Natural killer cell (primary cell): ENCODE measurements at regions not wholly inside any gene's neighbourhood (a gene's known extent, or its start where the extent isn't known, plus 50 kb on each side); places are given as distances from the start of the nearest gene placed in this dataset.

Experiments
- ATAC-seq, 3 donors: fragments of 150-1000 bp in 2 of 3; fragments of 200-7000 bp in 1 of 3; cut with Tn5 transposase; 1 replicate in 1 of 3; 2 replicates in 2 of 3; pipeline ENCODE4 v1.10.0; 2021; ENCODE audit warnings: mild to moderate bottlenecking in 2 of 3, moderate library complexity in 2 of 3
- DNase-seq, 2 donors: peaks; one replicate each; pipeline versions ENCODE4 v3.0.0 to v3.0.0-alpha.2; 2013 to 2021; ENCODE audit warnings: mixed read lengths in 1 of 2
- H3K27ac ChIP-seq: one replicate; pipeline ENCODE4 v1.5.1; 2013; ENCODE audit warnings: mild to moderate bottlenecking, low read length
- H3K27me3 ChIP-seq: one replicate; pipeline ENCODE4 v1.6.1; 2013; ENCODE audit warnings: low read length; ENCODE audit not compliant: control insufficient read depth, insufficient read depth
- H3K36me3 ChIP-seq: one replicate; pipeline ENCODE4 v1.6.1; 2013; ENCODE audit warnings: low read length; ENCODE audit not compliant: control insufficient read depth, insufficient read depth
- H3K4me1 ChIP-seq: one replicate; pipeline ENCODE4 v1.6.1; 2013; ENCODE audit warnings: low read length; ENCODE audit not compliant: control insufficient read depth, insufficient read depth
- H3K4me3 ChIP-seq: one replicate; pipeline ENCODE4 v1.5.1; 2013; ENCODE audit warnings: low read length
- H3K9me3 ChIP-seq: one replicate; pipeline ENCODE4 v1.6.1; 2013; ENCODE audit warnings: low read length; ENCODE audit not compliant: control insufficient read depth, insufficient read depth
- H3K27ac Mint-ChIP-seq, 2 donors: one replicate each; pipeline ENCODE4 v1.8.0; 2022; ENCODE audit warnings: mild to moderate bottlenecking in 2 of 2, mixed read lengths in 2 of 2, moderate library complexity in 1 of 2
- H3K27me3 Mint-ChIP-seq, 2 donors: one replicate each; pipeline ENCODE4 v1.8.0; 2022; ENCODE audit warnings: low read depth in 2 of 2, mixed read lengths in 2 of 2
- H3K36me3 Mint-ChIP-seq: one replicate; pipeline ENCODE4 v1.8.0; 2022; ENCODE audit warnings: mixed read lengths
- H3K4me1 Mint-ChIP-seq, 2 donors: one replicate each; pipeline ENCODE4 v1.8.0; 2022; ENCODE audit warnings: mixed read lengths in 2 of 2
- H3K4me3 Mint-ChIP-seq: one replicate; pipeline ENCODE4 v1.8.0; 2022; ENCODE audit warnings: mild to moderate bottlenecking, moderate library complexity, mixed read lengths
- H3K9me3 Mint-ChIP-seq, 2 donors: one replicate each; pipeline ENCODE4 v1.8.0; 2022; ENCODE audit warnings: mixed read lengths in 2 of 2
- WGBS: methylation state at CpG from one replicate; pipeline ENCODE4 v1.1.7; 2013; ENCODE audit warnings: missing lambda C conversion rate; ENCODE audit not compliant: insufficient coverage; 5-methylcytosine and 5-hydroxymethylcytosine counted together
- intact Hi-C: fragments of 100-400 bp; cut with micrococcal nuclease; formaldehyde crosslinking; loops from one replicate; pipeline ENCODE4 v1.14.2; 2022
- TF ChIP-seq, protein P1 (sequence below): fragments of 200-600 bp; IDR thresholded peaks from one replicate; pipeline ENCODE4 v1.8.0; 2022; ENCODE audit warnings: antibody characterized with exemption

DNA sequence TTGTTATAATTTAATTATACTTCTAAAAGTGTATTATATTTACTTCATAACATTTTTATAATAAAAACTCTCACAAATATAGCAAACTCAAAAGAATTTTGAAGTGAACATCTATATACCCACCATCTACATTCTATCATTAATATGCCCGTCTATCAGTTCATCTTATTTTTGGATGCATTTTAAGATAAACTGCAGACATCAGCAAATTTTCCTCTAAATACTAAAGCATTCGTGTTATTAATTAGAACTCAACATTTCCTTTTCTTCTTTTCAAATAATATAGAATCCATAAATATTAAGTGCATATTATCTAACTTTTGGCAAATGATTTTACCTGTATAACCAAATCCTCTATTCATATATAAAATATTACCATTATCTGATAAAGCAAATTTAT is 242.9 kb upstream of the BCHE start:
- no peaks in the 10 kb centered on the region for H3K27me3 Mint-ChIP-seq
- DNase-seq: no peak
- no peaks in the 10 kb centered on the region for H3K4me1 Mint-ChIP-seq
- H3K36me3 Mint-ChIP-seq: no peaks in the 10 kb centered on the region
- no peaks in the 10 kb centered on the region for H3K36me3 ChIP-seq
- WGBS: 86% methylated on average over 1 of the region's 2 CpGs
- ATAC-seq: no peak
- H3K9me3 Mint-ChIP-seq: peaks cover 4 to 6% of the 10 kb centered on the region in 2 donors
- no peak overlapping the region for H3K4me3 Mint-ChIP-seq
- no peaks in the 10 kb centered on the region for H3K4me1 ChIP-seq
- intact Hi-C loops: no loop called here
- no peak overlapping the region for H3K27ac Mint-ChIP-seq
- peaks cover 4% of the 10 kb centered on the region for H3K9me3 ChIP-seq
- no peak overlapping the region for H3K4me3 ChIP-seq
- no peak overlapping the region for H3K27ac ChIP-seq
- H3K27me3 ChIP-seq: no peaks in the 10 kb centered on the region
- TF ChIP-seq, protein P1, sequence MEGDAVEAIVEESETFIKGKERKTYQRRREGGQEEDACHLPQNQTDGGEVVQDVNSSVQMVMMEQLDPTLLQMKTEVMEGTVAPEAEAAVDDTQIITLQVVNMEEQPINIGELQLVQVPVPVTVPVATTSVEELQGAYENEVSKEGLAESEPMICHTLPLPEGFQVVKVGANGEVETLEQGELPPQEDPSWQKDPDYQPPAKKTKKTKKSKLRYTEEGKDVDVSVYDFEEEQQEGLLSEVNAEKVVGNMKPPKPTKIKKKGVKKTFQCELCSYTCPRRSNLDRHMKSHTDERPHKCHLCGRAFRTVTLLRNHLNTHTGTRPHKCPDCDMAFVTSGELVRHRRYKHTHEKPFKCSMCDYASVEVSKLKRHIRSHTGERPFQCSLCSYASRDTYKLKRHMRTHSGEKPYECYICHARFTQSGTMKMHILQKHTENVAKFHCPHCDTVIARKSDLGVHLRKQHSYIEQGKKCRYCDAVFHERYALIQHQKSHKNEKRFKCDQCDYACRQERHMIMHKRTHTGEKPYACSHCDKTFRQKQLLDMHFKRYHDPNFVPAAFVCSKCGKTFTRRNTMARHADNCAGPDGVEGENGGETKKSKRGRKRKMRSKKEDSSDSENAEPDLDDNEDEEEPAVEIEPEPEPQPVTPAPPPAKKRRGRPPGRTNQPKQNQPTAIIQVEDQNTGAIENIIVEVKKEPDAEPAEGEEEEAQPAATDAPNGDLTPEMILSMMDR: no peak

DNA sequence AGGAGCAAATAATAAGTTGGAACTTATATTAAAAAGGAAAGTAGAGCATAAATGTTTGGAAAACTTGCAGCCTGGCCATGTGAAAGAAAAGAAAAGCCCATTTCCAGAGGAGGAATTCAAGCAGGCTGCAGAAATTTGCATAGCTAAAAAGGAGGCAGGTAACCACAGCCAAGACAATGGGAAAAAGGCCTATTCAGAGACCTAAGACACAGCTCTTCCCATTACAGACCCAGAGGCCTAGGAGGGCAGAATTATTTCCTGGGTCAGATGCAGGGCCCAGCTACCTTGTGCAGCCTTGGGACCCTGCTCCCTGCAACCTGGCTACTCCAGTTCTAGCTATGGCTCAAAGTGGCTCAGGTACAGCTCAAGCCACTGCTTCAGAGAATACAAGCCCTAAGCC is 234.6 kb upstream of the BCHE start:
- peaks cover 10% of the 10 kb centered on the region for H3K9me3 ChIP-seq
- no peaks in the 10 kb centered on the region for H3K4me1 Mint-ChIP-seq
- ATAC-seq (no peak), DNase-seq (no peak)
- intact Hi-C loops: no loop called here
- no peaks in the 10 kb centered on the region for H3K27me3 ChIP-seq
- H3K4me3 Mint-ChIP-seq: no peak overlapping the region
- no peak overlapping the region for H3K27ac ChIP-seq
- no peaks in the 10 kb centered on the region for H3K36me3 Mint-ChIP-seq
- no peak overlapping the region for H3K27ac Mint-ChIP-seq
- H3K9me3 Mint-ChIP-seq: peaks cover 13 to 19% of the 10 kb centered on the region in 2 donors
- no peaks in the 10 kb centered on the region for H3K36me3 ChIP-seq
- H3K4me1 ChIP-seq: no peaks in the 10 kb centered on the region
- no peak overlapping the region for H3K4me3 ChIP-seq
- no peaks in the 10 kb centered on the region for H3K27me3 Mint-ChIP-seq
- TF ChIP-seq, protein P1: no peak

DNA sequence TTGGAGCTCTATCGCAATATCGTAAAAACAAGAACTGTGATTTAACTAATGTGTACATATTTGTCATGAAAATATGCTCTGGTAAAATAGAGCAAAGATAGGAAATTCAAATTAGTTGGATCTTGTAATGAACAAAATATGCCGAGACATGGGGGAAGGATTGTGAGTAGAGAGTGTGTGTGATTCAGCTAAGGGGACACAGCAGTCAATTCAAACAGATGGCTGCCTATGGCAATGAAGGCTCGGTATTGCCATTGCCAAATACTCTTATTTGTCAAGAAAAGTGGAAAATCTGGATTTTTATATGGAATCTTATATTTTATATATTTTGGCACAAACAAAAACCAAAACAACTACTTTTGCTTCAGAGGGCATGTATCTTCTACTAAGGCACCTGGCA is 227.3 kb upstream of the BCHE start:
- Histone ChIP-seq H3K36me3 (no peaks in the 10 kb centered on the region), H3K4me1 (no peaks in the 10 kb centered on the region), H3K9me3 (no peaks in the 10 kb centered on the region), H3K27ac (no peak overlapping the region), H3K27me3 (no peaks in the 10 kb centered on the region), H3K4me3 (no peak overlapping the region)
- no peaks in the 10 kb centered on the region for H3K4me1 Mint-ChIP-seq
- peaks cover 5 to 15% of the 10 kb centered on the region in 2 donors for H3K9me3 Mint-ChIP-seq
- no peaks in the 10 kb centered on the region for H3K27me3 Mint-ChIP-seq
- DNase-seq (no peak), ATAC-seq (no peak)
- H3K4me3 Mint-ChIP-seq: no peak overlapping the region
- TF ChIP-seq, protein P1: no peak
- WGBS: 76% methylated on average over 4 of the region's 4 CpGs
- no peak overlapping the region for H3K27ac Mint-ChIP-seq
- intact Hi-C loops: no loop called here
- no peaks in the 10 kb centered on the region for H3K36me3 Mint-ChIP-seq

DNA sequence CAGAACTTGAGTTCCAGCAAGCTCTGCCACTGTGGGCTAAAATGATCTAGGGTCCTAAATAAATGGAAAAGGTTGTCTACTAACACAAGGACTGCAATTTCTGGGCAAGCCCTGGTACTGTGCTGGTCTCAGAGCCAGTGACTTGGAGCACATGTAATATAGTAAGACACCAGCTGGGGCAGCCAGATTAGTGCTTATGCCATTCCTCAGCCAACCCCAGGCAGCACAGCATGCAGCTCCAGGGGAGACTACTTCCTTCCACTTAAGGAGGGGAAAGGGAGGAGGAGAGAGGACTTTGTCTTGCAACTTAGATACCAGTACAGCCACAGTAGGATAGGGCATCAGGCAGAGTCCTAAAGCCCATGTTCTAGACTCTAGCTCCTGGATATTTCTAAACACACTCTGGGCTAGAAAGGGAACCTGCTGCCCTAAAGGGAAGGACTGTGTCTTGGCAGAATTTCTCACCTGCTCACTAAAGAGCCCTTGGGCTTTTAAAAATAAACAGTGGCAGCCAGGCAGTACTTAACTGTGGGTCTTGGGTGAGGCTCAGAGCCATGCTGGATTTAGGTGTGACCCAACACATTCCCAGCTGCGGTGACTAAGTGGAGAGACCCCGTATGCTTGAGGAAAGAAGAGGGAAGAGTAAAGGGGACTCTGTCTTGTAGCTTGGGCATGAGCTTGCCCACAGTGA is 223.7 kb upstream of the BCHE start:
- TF ChIP-seq, protein P1: no peak
- H3K27ac ChIP-seq: no peak overlapping the region
- WGBS: 94% methylated on average over 2 of the region's 2 CpGs
- H3K27me3 ChIP-seq: no peaks in the 10 kb centered on the region
- H3K4me3 ChIP-seq: no peak overlapping the region
- ATAC-seq (no peak), DNase-seq (no peak)
- H3K27me3 Mint-ChIP-seq: no peaks in the 10 kb centered on the region
- H3K4me1 ChIP-seq: no peaks in the 10 kb centered on the region
- no peaks in the 10 kb centered on the region for H3K36me3 ChIP-seq
- intact Hi-C loops: no loop called here
- no peaks in the 10 kb centered on the region for H3K36me3 Mint-ChIP-seq
- H3K4me1 Mint-ChIP-seq: no peaks in the 10 kb centered on the region
- H3K27ac Mint-ChIP-seq: no peak overlapping the region
- H3K9me3 Mint-ChIP-seq: peaks cover 4 to 18% of the 10 kb centered on the region in 2 donors
- H3K9me3 ChIP-seq: no peaks in the 10 kb centered on the region
- H3K4me3 Mint-ChIP-seq: no peak overlapping the region
